GM19455 (cell line): ENCODE measurements at regions not wholly inside any gene's neighbourhood (a gene's known extent, or its start where the extent isn't known, plus 50 kb on each side); places are given as distances from the start of the nearest gene placed in this dataset.

Source experiments
- ATAC-seq: cut with Tn5 transposase; IDR thresholded peaks from one replicate; pipeline ENCODE4 v1.9.1; 2021; ENCODE audit not compliant: unreplicated experiment

- ATAC-seq, result no peak
These were observed 54.5 kb upstream of the FAM78B start for GRCh38 chr1:166221316-166221715.

- ATAC-seq, result no peak
These were observed 67.1 kb upstream of the FAM78B start for GRCh38 chr1:166233750-166234366.

GRCh38 chr1:166235728-166236127 is 68.9 kb upstream of the FAM78B start:
- ATAC-seq, result no peak

- ATAC-seq, result no peak
These were observed 70.9 kb upstream of the FAM78B start for GRCh38 chr1:166237675-166238074.

GRCh38 chr1:166253076-166253779 is 86.4 kb upstream of the FAM78B start:
- no peak for ATAC-seq

GRCh38 chr1:166258017-166258416 is 91.2 kb upstream of the FAM78B start:
- ATAC-seq, result no peak

GRCh38 chr1:166261511-166261910 is 94.7 kb upstream of the FAM78B start:
- ATAC-seq, result no peak

GRCh38 chr1:166270476-166271150 is 103.8 kb upstream of the FAM78B start:
- ATAC-seq, result no peak

GRCh38 chr1:166271151-166271538 is 104.3 kb upstream of the FAM78B start:
- no peak for ATAC-seq

GRCh38 chr1:166272155-166272554 is 105.4 kb upstream of the FAM78B start:
- peak; percentile 66 for ATAC-seq

GRCh38 chr1:166272851-166273250 is 106.0 kb upstream of the FAM78B start:
- ATAC-seq, result no peak

GRCh38 chr1:166273618-166274017 is 106.8 kb upstream of the FAM78B start:
- ATAC-seq, result no peak

GRCh38 chr1:166282391-166283137 is 115.8 kb upstream of the FAM78B start:
- no peak for ATAC-seq

GRCh38 chr1:166283190-166283589 is 116.4 kb upstream of the FAM78B start:
- ATAC-seq, result no peak

GRCh38 chr1:166283600-166283999 is 116.8 kb upstream of the FAM78B start:
- no peak for ATAC-seq

- no peak for ATAC-seq
These were observed 122.7 kb upstream of the FAM78B start for GRCh38 chr1:166289309-166290050.

- ATAC-seq, result no peak
These were observed 128.9 kb upstream of the FAM78B start for GRCh38 chr1:166295656-166296055.

- no peak for ATAC-seq
These were observed 131.2 kb upstream of the FAM78B start for GRCh38 chr1:166297993-166298392.

- ATAC-seq, result no peak
These were observed 134.0 kb upstream of the FAM78B start for GRCh38 chr1:166300767-166301166.

GRCh38 chr1:166302989-166303758 is 136.4 kb upstream of the FAM78B start:
- ATAC-seq, result no peak
